H1 (cell line): ENCODE measurements at regions not wholly inside any gene's neighbourhood (a gene's known extent, or its start where the extent isn't known, plus 50 kb on each side); places are given as distances from the start of the nearest gene placed in this dataset.

ENCODE experiments used
- CTCF ChIA-PET: fragments of 300-600 bp; sonication (Branson Sonifier 250); formaldehyde crosslinking; loops from one replicate; lab custom pipeline; 2021; ENCODE audit not compliant: partially characterized antibody; lab: Charles Lee
- POLR2A ChIA-PET: fragments of 300-600 bp; sonication (Branson Sonifier 250); formaldehyde crosslinking; loops from one replicate; lab custom pipeline; 2021; ENCODE audit warnings: inconsistent platforms; ENCODE audit not compliant: partially characterized antibody; lab: Charles Lee
- DNase-seq, 2 experiments: peaks; one replicate each; pipeline versions ENCODE4 v3.0.0 to v3.0.0-alpha.2; 2010 to 2022; ENCODE audit warnings: low spot score in 2 of 2, low read depth in 1 of 2, mixed read lengths in 1 of 2
- FAIRE-seq: peaks from 2 replicates; lab custom pipeline; 2011; peaks lifted over from hg19 to GRCh38; lab: Jason Lieb, UNC
- H2AFZ ChIP-seq: 2 replicates; pipeline ENCODE4 v1.8.1; 2012; ENCODE audit warnings: low read length, inconsistent platforms
- H2AK5ac ChIP-seq: 2 replicates; pipeline ENCODE4 v1.6.1; 2013; ENCODE audit warnings: low read depth, low read length
- H2BK120ac ChIP-seq: replicated peaks from 2 replicates; pipeline ENCODE3; 2013; ENCODE audit warnings: low read depth, low read length, inconsistent platforms
- H2BK12ac ChIP-seq: 2 replicates; pipeline ENCODE4 v1.6.1; 2013; ENCODE audit warnings: low read depth, low read length
- H2BK15ac ChIP-seq: 2 replicates; pipeline ENCODE4 v1.6.1; 2013; ENCODE audit warnings: low read length
- H2BK20ac ChIP-seq: 2 replicates; pipeline ENCODE4 v1.6.1; 2013; ENCODE audit warnings: low read length
- H2BK5ac ChIP-seq: 2 replicates; pipeline ENCODE4 v1.6.1; 2013; ENCODE audit warnings: low read depth, low read length
- H3K14ac ChIP-seq: 2 replicates; pipeline ENCODE4 v1.6.1; 2013; ENCODE audit warnings: inconsistent platforms; ENCODE audit not compliant: insufficient read length
- H3K18ac ChIP-seq: 2 replicates; pipeline ENCODE4 v1.6.1; 2013; ENCODE audit warnings: low read length; ENCODE audit errors: extremely low read depth
- H3K23ac ChIP-seq: 2 replicates; pipeline ENCODE4 v1.6.1; 2013; ENCODE audit warnings: inconsistent platforms; ENCODE audit not compliant: insufficient read length
- H3K23me2 ChIP-seq: 2 replicates; pipeline ENCODE4 v1.6.1; 2013; ENCODE audit warnings: low read depth, low read length
- H3K27ac ChIP-seq: 2 replicates; pipeline ENCODE4 v1.6.1; 2011; ENCODE audit warnings: low read depth, low read length, inconsistent platforms
- H3K27me3 ChIP-seq, 4 experiments: replicated peaks in 1 of 4; 1 replicate in 1 of 4; 2 replicates in 3 of 4; pipeline versions ENCODE4 v1.6.1 to v1.8.1; 2011 to 2013; ENCODE audit warnings: low read length in 3 of 4, mild to moderate bottlenecking in 3 of 4, inconsistent platforms in 2 of 4, mixed read lengths in 2 of 4, moderate library complexity in 1 of 4; ENCODE audit not compliant: control insufficient read depth in 3 of 4, insufficient read depth in 3 of 4; ENCODE audit errors: extremely low read depth in 1 of 4
- H3K36me3 ChIP-seq, 4 experiments: 2 replicates each; pipeline versions ENCODE4 v1.6.1 to v1.8.1; 2011 to 2013; ENCODE audit warnings: mild to moderate bottlenecking in 4 of 4, low read length in 3 of 4, moderate library complexity in 2 of 4, control low read depth in 1 of 4, inconsistent platforms in 1 of 4; ENCODE audit not compliant: insufficient read depth in 4 of 4, control insufficient read depth in 2 of 4
- H3K4ac ChIP-seq: replicated peaks from 2 replicates; pipeline ENCODE3; 2013; ENCODE audit warnings: low read length, low read depth, mixed read lengths, inconsistent platforms; ENCODE audit not compliant: insufficient read length
- H3K4me1 ChIP-seq, 4 experiments: replicated peaks in 1 of 4; 1 replicate in 1 of 4; 2 replicates in 3 of 4; pipeline versions ENCODE4 v1.6.1 to v1.8.1; 2011 to 2013; ENCODE audit warnings: low read length in 3 of 4, inconsistent platforms in 2 of 4, mixed read lengths in 1 of 4; ENCODE audit not compliant: insufficient read depth in 4 of 4, control insufficient read depth in 3 of 4
- H3K4me2 ChIP-seq, 2 experiments: 2 replicates each; pipeline versions ENCODE4 v1.6.1 to v1.8.1; 2011 to 2013; ENCODE audit warnings: low read depth in 2 of 2, low read length in 2 of 2, control low read depth in 1 of 2, inconsistent platforms in 1 of 2, mild to moderate bottlenecking in 1 of 2; ENCODE audit not compliant: insufficient read depth in 1 of 2
- H3K4me3 ChIP-seq, 4 experiments: fragments of 200-600, 300-600 bp in 1 of 4; sonication (generic), shearing (Covaris generic), sonication (Bioruptor Twin) in 1 of 4; 2 replicates each; pipeline versions ENCODE4 v1.5.1 to v1.8.1; 2011 to 2016; ENCODE audit warnings: low read length in 4 of 4, low read depth in 3 of 4, control low read depth in 2 of 4, inconsistent platforms in 2 of 4, mild to moderate bottlenecking in 2 of 4, mixed read lengths in 1 of 4, moderate library complexity in 1 of 4; ENCODE audit not compliant: insufficient read depth in 2 of 4; ENCODE audit errors: extremely low read depth in 1 of 4
- H3K56ac ChIP-seq: replicated peaks from 2 replicates; pipeline ENCODE3; 2013; ENCODE audit warnings: low read depth, mild to moderate bottlenecking, mixed read lengths, low read length, inconsistent platforms; ENCODE audit not compliant: insufficient read length
- H3K79me1 ChIP-seq: 2 replicates; pipeline ENCODE4 v1.6.1; 2013; ENCODE audit warnings: low read depth, low read length, control low read depth
- H3K79me2 ChIP-seq, 2 experiments: 2 replicates each; pipeline versions ENCODE4 v1.6.1 to v1.8.1; 2012 to 2013; ENCODE audit warnings: low read length in 2 of 2, mild to moderate bottlenecking in 2 of 2, inconsistent platforms in 1 of 2; ENCODE audit not compliant: insufficient read depth in 2 of 2, control insufficient read depth in 1 of 2
- H3K9ac ChIP-seq, 4 experiments: replicated peaks in 1 of 4; 1 replicate in 1 of 4; 2 replicates in 3 of 4; pipeline versions ENCODE4 v1.6.1 to v1.8.1; 2011 to 2013; ENCODE audit warnings: low read depth in 3 of 4, low read length in 3 of 4, control low read depth in 2 of 4, mild to moderate bottlenecking in 2 of 4, moderate library complexity in 2 of 4, inconsistent platforms in 1 of 4; ENCODE audit errors: extremely low read depth in 1 of 4
- H3K9me3 ChIP-seq, 2 experiments: 2 replicates each; pipeline versions ENCODE4 v1.6.1 to v1.8.1; 2012 to 2013; ENCODE audit warnings: mild to moderate bottlenecking in 2 of 2, moderate library complexity in 2 of 2, control low read depth in 1 of 2, inconsistent platforms in 1 of 2, low read depth in 1 of 2, low read length in 1 of 2, mixed read lengths in 1 of 2; ENCODE audit not compliant: insufficient read depth in 2 of 2
- H4K20me1 ChIP-seq, 2 experiments: replicated peaks in 1 of 2; 2 replicates each; pipeline versions ENCODE3 to v1.8.1; 2011 to 2013; ENCODE audit warnings: inconsistent platforms in 2 of 2, low read length in 2 of 2, mild to moderate bottlenecking in 1 of 2; ENCODE audit not compliant: insufficient read depth in 2 of 2, control insufficient read depth in 1 of 2
- H4K5ac ChIP-seq: 2 replicates; pipeline ENCODE4 v1.6.1; 2013; ENCODE audit warnings: low read length, low read depth, mixed read lengths, inconsistent platforms; ENCODE audit not compliant: insufficient read length
- H4K8ac ChIP-seq: 2 replicates; pipeline ENCODE4 v1.8.0; 2013; ENCODE audit warnings: mild to moderate bottlenecking, moderate library complexity, low read length, inconsistent platforms; ENCODE audit not compliant: insufficient read depth; ENCODE audit errors: extremely low read depth
- H4K91ac ChIP-seq: replicated peaks from 2 replicates; pipeline ENCODE3; 2013; ENCODE audit warnings: low read length, mixed read lengths, inconsistent platforms; ENCODE audit not compliant: insufficient read length
- BCL11A ChIP-seq, 2 experiments: IDR thresholded peaks; one replicate each; pipeline ENCODE4 v1.6.1; 2011; ENCODE audit warnings: low read depth in 2 of 2, low read length in 2 of 2, mild to moderate bottlenecking in 2 of 2
- FOSL1 ChIP-seq: IDR thresholded peaks from 2 replicates; pipeline ENCODE4 v1.6.1; 2011; ENCODE audit warnings: mild to moderate bottlenecking, low read depth, low read length, moderate library complexity; ENCODE audit not compliant: insufficient read depth
- HDAC2 ChIP-seq, 2 experiments: fragments of 300-600 bp in 1 of 2; sonication (generic) in 1 of 2; IDR thresholded peaks; 2 replicates each; pipeline ENCODE4 v1.6.1; 2011 to 2012; ENCODE audit warnings: low read depth in 2 of 2, low read length in 2 of 2, mild to moderate bottlenecking in 2 of 2, moderate library complexity in 2 of 2, borderline replicate concordance in 1 of 2, inconsistent platforms in 1 of 2
- HDAC6 ChIP-seq: IDR thresholded peaks from one replicate; pipeline ENCODE4 v1.7.1; 2012; ENCODE audit warnings: low read depth, mild to moderate bottlenecking, inconsistent platforms, low read length, moderate library complexity
- JUN ChIP-seq: IDR thresholded peaks from 2 replicates; pipeline ENCODE4 v1.6.1; 2011; ENCODE audit warnings: low read depth, mild to moderate bottlenecking, improper control_type of control experiment, low read length
- KDM5A ChIP-seq: fragments of 200-600 bp; IDR thresholded peaks from 2 replicates; pipeline ENCODE4 v1.7.1; 2012; ENCODE audit warnings: mild to moderate bottlenecking, low read length, inconsistent platforms, mixed read lengths
- POU5F1 ChIP-seq: IDR thresholded peaks from 2 replicates; pipeline ENCODE4 v1.6.1; 2011; ENCODE audit warnings: low read depth, mild to moderate bottlenecking, low read length, moderate library complexity
- RFX5 ChIP-seq: IDR thresholded peaks from 2 replicates; pipeline ENCODE4 v1.6.1; 2011; ENCODE audit warnings: low read depth, low read length, improper control_type of control experiment, borderline replicate concordance
- SRF ChIP-seq: IDR thresholded peaks from 2 replicates; pipeline ENCODE4 v1.6.1; 2011; ENCODE audit warnings: mild to moderate bottlenecking, low read depth, low read length, moderate library complexity
- SUZ12 ChIP-seq: fragments of 200-600 bp; sonication (generic); IDR thresholded peaks from 2 replicates; pipeline ENCODE4 v1.6.1; 2012; ENCODE audit warnings: mild to moderate bottlenecking, inconsistent platforms, low read length, moderate library complexity, mixed read lengths
- WGBS, 2 experiments: shearing (Covaris generic) in 1 of 2; methylation state at CpG; one replicate each; pipeline versions ENCODE4 v1.1.6 to v1.1.7; 2013 to 2015; ENCODE audit warnings: low lambda C conversion rate in 2 of 2, mixed read lengths in 2 of 2, inconsistent platforms in 1 of 2, low coverage in 1 of 2, missing lambda C conversion rate in 1 of 2; ENCODE audit not compliant: insufficient replicate concordance in 2 of 2, insufficient coverage in 1 of 2, insufficient read length in 1 of 2; ENCODE audit errors: extremely low coverage in 1 of 2, missing lambda C conversion rate in 1 of 2; 5-methylcytosine and 5-hydroxymethylcytosine counted together

DNA sequence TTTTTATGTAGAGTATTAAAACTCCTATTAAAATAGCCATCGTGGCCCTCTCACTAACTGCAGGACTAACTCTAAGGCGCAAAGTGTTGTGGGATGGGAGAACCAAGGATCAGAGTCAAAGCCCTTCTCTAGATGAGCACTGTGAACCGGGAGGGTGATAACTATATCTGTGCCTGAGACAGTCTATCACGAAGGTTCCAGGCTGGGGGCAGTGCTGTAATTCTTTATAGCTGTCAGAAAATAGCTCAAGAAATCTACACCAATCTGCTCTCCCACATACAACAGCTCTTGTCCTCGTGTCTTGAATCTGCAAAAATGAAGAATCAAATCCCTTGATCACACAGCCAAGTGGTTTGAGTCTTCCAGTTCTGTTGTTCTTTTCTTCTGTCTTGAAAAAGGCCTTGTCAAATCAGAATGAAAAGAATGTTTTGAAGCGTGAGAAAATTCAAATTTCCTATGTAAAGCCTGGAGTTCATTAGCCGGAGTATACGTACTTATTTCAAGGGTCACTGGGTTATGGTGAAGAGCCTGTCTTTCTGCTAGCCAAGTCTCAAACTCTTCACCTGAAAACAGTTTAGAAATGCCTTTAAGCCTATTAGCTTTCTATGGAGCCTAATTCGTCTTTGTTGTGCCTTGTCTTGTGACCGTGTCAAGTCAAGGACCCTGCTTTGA is 185.3 kb upstream of the NECTIN3 start:
- Histone ChIP-seq H3K4me2 (no peak overlapping the region), H3K27ac (no peak overlapping the region)
- FAIRE-seq, result no peak
- TF ChIP-seq HDAC6 (no peak), KDM5A (no peak), BCL11A (IDR thresholded peaks at IDR 0.05; ENCODE audit: low read depth in 2 of 2, low read length in 2 of 2) (no peak), SUZ12 (no peak), HDAC2 (IDR thresholded peaks at IDR 0.05; ENCODE audit: borderline replicate concordance in 1 of 2, low read depth in 2 of 2, low read length in 2 of 2) (no peak), POU5F1 (no peak), FOSL1 (no peak), RFX5 (no peak), SRF (no peak), JUN (no peak)

More for the DNA sequence above, 185.3 kb upstream of the NECTIN3 start:
- H3K23ac ChIP-seq, result no peak overlapping the region
- H2AFZ ChIP-seq, result no peak overlapping the region
- no peaks in the 10 kb centered on the region for H3K79me1 ChIP-seq
- no peak overlapping the region for H2BK5ac ChIP-seq
- H4K5ac ChIP-seq, result no peak overlapping the region
- H3K27me3 ChIP-seq, result peaks cover 0 to 1% (median 0%) of the 10 kb centered on the region in 4 experiments; a peak in 1 of 7 replicates
- H3K4ac ChIP-seq, result no peak overlapping the region
- peaks cover 0 to 2% (median 0%) of the 10 kb centered on the region in 4 experiments; a peak in 1 of 7 replicates for H3K4me1 ChIP-seq
- no peak overlapping the region for H3K4me3 ChIP-seq
- H3K23me2 ChIP-seq, result no peaks in the 10 kb centered on the region
- CTCF ChIA-PET, result interaction anchor here (0.7 to 2.6 kb wide), 2 partner anchors 194 to 321 kb away, joined by 3 to 8 read pairs; no protein-coding TSS in a partner anchor
- no peaks in the 10 kb centered on the region for H4K20me1 ChIP-seq
- peaks cover 0 to 16% (median 2%) of the 10 kb centered on the region in 4 experiments; a peak in 2 of 8 replicates for H3K36me3 ChIP-seq
- no peak overlapping the region for H4K8ac ChIP-seq
- H3K9me3 ChIP-seq, result no peaks in the 10 kb centered on the region
- H2BK15ac ChIP-seq, result no peak overlapping the region
- no peak overlapping the region for H2BK20ac ChIP-seq
- DNase-seq, result no peak
- no peak overlapping the region for H4K91ac ChIP-seq
- no peak overlapping the region for H3K9ac ChIP-seq
- no peak overlapping the region for H2BK12ac ChIP-seq
- 88% methylated on average over 10 of the region's 10 CpGs; no CpG with 5 or more reads in 1 of the 2 experiments for WGBS, 2 experiments
- POLR2A ChIA-PET, result interaction anchor here (0.9 to 1.0 kb wide), 2 partner anchors 8 to 11 kb away, joined by 3 to 4 read pairs; no protein-coding TSS in a partner anchor
- H3K14ac ChIP-seq, result no peak overlapping the region
- H2AK5ac ChIP-seq, result no peak overlapping the region
- H3K56ac ChIP-seq, result no peak overlapping the region
- no peak overlapping the region for H2BK120ac ChIP-seq
- no peak overlapping the region for H3K18ac ChIP-seq
- H3K79me2 ChIP-seq, result 0 out of 4 replicates have a peak, but pooled peaks cover 0 to 2% of the 10 kb centered on the region in 2 experiments
